ENCODE measurements at regions not wholly inside any gene's neighbourhood (a gene's known extent, or its start where the extent isn't known, plus 50 kb on each side); places are given as distances from the start of the nearest gene placed in this dataset.

GRCh38 chr14:61130512-61131260 is 149.6 kb downstream of the SLC38A6 start:
- DNase-seq (ENCODE audit: low read depth) = no peak

GRCh38 chr14:61129168-61129745 is 148.2 kb downstream of the SLC38A6 start:
- no peak for DNase-seq (ENCODE audit: low read depth)

GRCh38 chr14:61128382-61129167 is 147.5 kb downstream of the SLC38A6 start:
- DNase-seq (ENCODE audit: low read depth) = no peak

- DNase-seq (ENCODE audit: low read depth) = no peak
Observed at GRCh38 chr14:61126603-61127498, 145.8 kb downstream of the SLC38A6 start.

GRCh38 chr14:61125867-61126572 is 145.0 kb downstream of the SLC38A6 start:
- no peak for DNase-seq (ENCODE audit: low read depth)

- no peak for DNase-seq (ENCODE audit: low read depth)
Observed at GRCh38 chr14:61125041-61125866, 144.2 kb downstream of the SLC38A6 start.

- DNase-seq (ENCODE audit: low read depth) = no peak
Observed at GRCh38 chr14:61122862-61123261, 141.8 kb downstream of the SLC38A6 start.

GRCh38 chr14:61121355-61121787 is 140.3 kb downstream of the SLC38A6 start:
- DNase-seq (ENCODE audit: low read depth) = no peak

- DNase-seq (ENCODE audit: low read depth) = no peak
Observed at GRCh38 chr14:61120576-61120975, 139.5 kb downstream of the SLC38A6 start.

GRCh38 chr14:61119006-61119405 is 138.0 kb downstream of the SLC38A6 start:
- no peak for DNase-seq (ENCODE audit: low read depth)

GRCh38 chr14:61116369-61116768 is 135.3 kb downstream of the SLC38A6 start:
- no peak for DNase-seq (ENCODE audit: low read depth)

- no peak for DNase-seq (ENCODE audit: low read depth)
Observed at GRCh38 chr14:61113561-61114225, 132.6 kb downstream of the SLC38A6 start.

GRCh38 chr14:61112506-61112905 is 131.5 kb downstream of the SLC38A6 start:
- no peak for DNase-seq (ENCODE audit: low read depth)

GRCh38 chr14:61111731-61112130 is 130.7 kb downstream of the SLC38A6 start:
- DNase-seq (ENCODE audit: low read depth) = no peak

- DNase-seq (ENCODE audit: low read depth) = no peak
Observed at GRCh38 chr14:61111209-61111665, 130.2 kb downstream of the SLC38A6 start.

- no peak for DNase-seq (ENCODE audit: low read depth)
Observed at GRCh38 chr14:61110316-61111082, 129.5 kb downstream of the SLC38A6 start.

- no peak for DNase-seq (ENCODE audit: low read depth)
Observed at GRCh38 chr14:61109288-61109687, 128.2 kb downstream of the SLC38A6 start.

GRCh38 chr14:61108496-61109141 is 127.6 kb downstream of the SLC38A6 start:
- DNase-seq (ENCODE audit: low read depth) = no peak
